ENCODE measurements at regions not wholly inside any gene's neighbourhood (a gene's known extent, or its start where the extent isn't known, plus 50 kb on each side); places are given as distances from the start of the nearest gene placed in this dataset.

DNA sequence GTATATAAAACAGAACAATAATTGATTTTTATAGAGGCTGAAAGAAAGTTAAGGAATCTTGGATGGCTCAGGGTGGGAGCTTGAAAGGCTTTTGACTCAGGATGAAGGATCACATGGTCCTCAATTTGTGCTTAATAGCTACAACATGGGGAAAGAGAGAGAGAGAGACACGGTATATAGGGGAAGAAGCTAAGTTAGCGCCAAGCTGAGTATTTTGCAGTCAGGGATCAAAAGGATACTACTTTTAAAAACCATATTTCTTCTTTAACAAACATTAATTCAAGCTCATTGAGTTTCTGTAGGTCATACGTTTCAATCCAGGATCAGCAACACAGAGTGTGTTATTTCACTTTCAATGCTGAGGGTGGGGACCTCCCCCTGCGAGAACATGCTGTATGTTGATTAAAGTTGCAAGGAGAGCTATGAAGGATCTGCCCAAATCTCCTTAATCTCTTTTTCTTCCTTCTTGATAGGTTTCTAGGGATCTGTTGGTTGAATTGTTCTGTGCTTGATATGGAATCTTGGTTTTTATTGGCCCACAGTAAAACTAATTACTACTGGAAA lies 133.1 kb upstream of the NUDT4 start:
- Histone ChIP-seq H3K4me1 (ENCODE audit: control insufficient read depth, insufficient read depth, low read length) (no peaks in the 10 kb centered on the region), H3K9me3 (ENCODE audit: control insufficient read depth, insufficient read depth, low read length) (no peaks in the 10 kb centered on the region), H3K27ac (ENCODE audit: low read length) (no peak overlapping the region), H3K36me3 (ENCODE audit: control insufficient read depth, insufficient read depth, low read length) (no peaks in the 10 kb centered on the region), H3K27me3 (ENCODE audit: control insufficient read depth, insufficient read depth, low read length) (no peaks in the 10 kb centered on the region), H3K4me3 (ENCODE audit: low read length) (no peak overlapping the region)
- WGBS (ENCODE audit: insufficient coverage, insufficient read length): no CpG with 5 or more reads among the region's 4 CpGs
- no peak for DNase-seq (ENCODE audit: low read depth, low spot score)

DNA sequence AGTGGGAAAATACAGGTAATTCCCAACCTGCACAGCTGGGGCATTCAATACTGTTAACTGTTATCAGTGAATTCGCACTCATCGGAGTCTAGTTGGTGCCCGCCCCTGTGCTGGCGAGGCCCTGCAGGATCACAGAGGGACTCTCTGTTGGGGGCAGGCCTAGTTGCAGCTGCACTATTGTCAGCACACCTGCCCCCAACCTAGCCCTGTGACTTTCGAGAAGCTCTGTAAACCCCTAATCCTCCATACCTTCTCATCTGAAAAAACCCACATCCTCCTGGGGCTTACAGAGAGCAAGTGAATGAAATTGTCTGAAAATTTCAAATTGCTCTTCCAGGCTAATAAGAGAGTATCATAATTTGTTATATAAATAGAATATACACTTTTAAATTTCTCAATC lies 132.2 kb upstream of the NUDT4 start:
- no peaks in the 10 kb centered on the region for H3K9me3 ChIP-seq (ENCODE audit: control insufficient read depth, insufficient read depth, low read length)
- H3K27me3 ChIP-seq (ENCODE audit: control insufficient read depth, insufficient read depth, low read length): no peaks in the 10 kb centered on the region
- no peaks in the 10 kb centered on the region for H3K36me3 ChIP-seq (ENCODE audit: control insufficient read depth, insufficient read depth, low read length)
- no CpG with 5 or more reads among the region's 5 CpGs for WGBS (ENCODE audit: insufficient coverage, insufficient read length)
- no peak overlapping the region for H3K27ac ChIP-seq (ENCODE audit: low read length)
- H3K4me1 ChIP-seq (ENCODE audit: control insufficient read depth, insufficient read depth, low read length): no peaks in the 10 kb centered on the region
- no peak for DNase-seq (ENCODE audit: low read depth, low spot score)
- H3K4me3 ChIP-seq (ENCODE audit: low read length): no peak overlapping the region

DNA sequence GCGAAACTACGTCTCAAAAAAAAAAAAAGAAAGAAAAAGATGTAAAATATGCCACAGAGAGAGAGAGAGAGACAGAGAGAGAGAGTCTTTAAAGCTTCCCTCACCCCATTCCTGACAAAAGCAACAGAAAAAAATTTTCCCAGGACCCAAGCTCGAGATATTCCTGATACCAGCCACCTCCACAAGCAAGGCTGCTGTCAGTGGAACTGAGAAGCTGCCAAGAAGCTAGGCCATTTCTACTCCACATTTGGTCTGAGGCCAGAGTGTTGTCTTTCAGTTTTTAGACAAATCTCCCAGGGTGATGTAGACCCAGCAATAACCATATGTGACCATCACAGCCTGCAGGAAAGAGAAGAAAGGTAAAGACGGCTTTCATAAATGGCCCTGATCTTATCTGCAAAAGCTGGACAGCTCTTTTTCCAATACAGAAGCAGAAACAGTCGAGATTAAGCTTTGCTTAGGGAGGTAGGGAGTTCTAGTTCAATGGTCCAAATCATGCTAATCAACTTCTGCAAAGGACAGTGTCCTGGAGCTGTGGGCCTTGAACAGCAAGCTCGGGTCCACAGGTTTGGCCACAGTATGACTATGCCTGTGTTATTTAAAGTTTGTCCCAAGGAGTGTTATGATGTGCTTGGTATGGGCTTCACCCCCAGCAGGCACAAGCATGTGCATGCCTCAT lies 130.3 kb upstream of the NUDT4 start:
- DNase-seq (ENCODE audit: low read depth, low spot score): no peak
- WGBS (ENCODE audit: insufficient coverage, insufficient read length): no CpG with 5 or more reads among the region's 6 CpGs

DNA sequence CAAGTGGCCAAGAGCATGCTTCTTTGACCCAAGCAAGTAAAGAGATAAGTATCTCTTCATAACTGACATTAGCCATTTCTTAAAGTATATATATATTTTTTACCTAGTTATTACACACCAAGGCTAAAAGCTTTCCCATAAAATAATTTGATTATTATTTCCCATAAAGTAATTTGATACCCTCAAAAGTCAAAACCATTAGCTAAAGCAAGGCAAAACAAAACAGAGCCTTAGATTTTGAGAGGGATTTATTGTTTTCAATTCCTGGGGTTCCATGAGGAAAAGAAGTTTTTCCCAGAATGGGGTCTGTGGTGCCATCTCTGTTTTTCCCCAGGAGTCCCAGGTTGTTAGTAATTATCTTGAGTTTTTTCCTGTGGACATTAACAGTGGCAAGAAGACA lies 125.5 kb upstream of the NUDT4 start:
- Histone ChIP-seq H3K9me3 (ENCODE audit: control insufficient read depth, insufficient read depth, low read length) (peaks cover 3% of the 10 kb centered on the region), H3K27ac (ENCODE audit: low read length) (no peak overlapping the region), H3K4me1 (ENCODE audit: control insufficient read depth, insufficient read depth, low read length) (no peaks in the 10 kb centered on the region), H3K36me3 (ENCODE audit: control insufficient read depth, insufficient read depth, low read length) (no peaks in the 10 kb centered on the region), H3K4me3 (ENCODE audit: low read length) (no peak overlapping the region), H3K27me3 (ENCODE audit: control insufficient read depth, insufficient read depth, low read length) (no peaks in the 10 kb centered on the region)
- DNase-seq (ENCODE audit: low read depth, low spot score): no peak

More for the DNA sequence above, 130.3 kb upstream of the NUDT4 start:
- Histone ChIP-seq H3K9me3 (ENCODE audit: control insufficient read depth, insufficient read depth, low read length) (no peaks in the 10 kb centered on the region), H3K36me3 (ENCODE audit: control insufficient read depth, insufficient read depth, low read length) (no peaks in the 10 kb centered on the region), H3K27ac (ENCODE audit: low read length) (no peak overlapping the region), H3K27me3 (ENCODE audit: control insufficient read depth, insufficient read depth, low read length) (no peaks in the 10 kb centered on the region), H3K4me1 (ENCODE audit: control insufficient read depth, insufficient read depth, low read length) (no peaks in the 10 kb centered on the region), H3K4me3 (ENCODE audit: low read length) (no peak overlapping the region)

DNA sequence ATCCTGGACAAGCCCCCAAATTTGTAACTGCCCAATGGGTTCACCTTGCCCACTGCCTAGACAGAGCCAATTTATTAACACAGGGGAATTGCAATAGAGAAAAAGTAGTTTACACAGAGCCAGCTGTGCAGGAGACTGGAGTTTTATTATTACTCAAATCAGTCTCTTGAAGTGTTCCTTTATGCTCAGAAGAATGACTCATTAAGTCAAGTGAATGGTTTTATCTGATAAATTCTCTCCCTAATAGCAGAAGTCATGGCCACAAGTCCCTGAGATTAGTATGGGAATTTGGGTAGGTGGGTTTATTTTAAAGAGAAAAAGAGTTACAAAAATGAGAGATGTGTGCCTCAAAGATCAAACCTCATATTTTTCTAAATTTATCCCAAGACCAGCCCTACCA lies 122.8 kb upstream of the NUDT4 start:
- DNase-seq (ENCODE audit: low read depth, low spot score): no peak
- no peak overlapping the region for H3K27ac ChIP-seq (ENCODE audit: low read length)
- H3K9me3 ChIP-seq (ENCODE audit: control insufficient read depth, insufficient read depth, low read length): peaks cover 3% of the 10 kb centered on the region
- H3K27me3 ChIP-seq (ENCODE audit: control insufficient read depth, insufficient read depth, low read length): no peaks in the 10 kb centered on the region
- no peak overlapping the region for H3K4me3 ChIP-seq (ENCODE audit: low read length)
- 0 out of 2 replicates have a peak, but pooled peaks cover 2% of the 10 kb centered on the region for H3K4me1 ChIP-seq (ENCODE audit: control insufficient read depth, insufficient read depth, low read length)
- no peaks in the 10 kb centered on the region for H3K36me3 ChIP-seq (ENCODE audit: control insufficient read depth, insufficient read depth, low read length)

DNA sequence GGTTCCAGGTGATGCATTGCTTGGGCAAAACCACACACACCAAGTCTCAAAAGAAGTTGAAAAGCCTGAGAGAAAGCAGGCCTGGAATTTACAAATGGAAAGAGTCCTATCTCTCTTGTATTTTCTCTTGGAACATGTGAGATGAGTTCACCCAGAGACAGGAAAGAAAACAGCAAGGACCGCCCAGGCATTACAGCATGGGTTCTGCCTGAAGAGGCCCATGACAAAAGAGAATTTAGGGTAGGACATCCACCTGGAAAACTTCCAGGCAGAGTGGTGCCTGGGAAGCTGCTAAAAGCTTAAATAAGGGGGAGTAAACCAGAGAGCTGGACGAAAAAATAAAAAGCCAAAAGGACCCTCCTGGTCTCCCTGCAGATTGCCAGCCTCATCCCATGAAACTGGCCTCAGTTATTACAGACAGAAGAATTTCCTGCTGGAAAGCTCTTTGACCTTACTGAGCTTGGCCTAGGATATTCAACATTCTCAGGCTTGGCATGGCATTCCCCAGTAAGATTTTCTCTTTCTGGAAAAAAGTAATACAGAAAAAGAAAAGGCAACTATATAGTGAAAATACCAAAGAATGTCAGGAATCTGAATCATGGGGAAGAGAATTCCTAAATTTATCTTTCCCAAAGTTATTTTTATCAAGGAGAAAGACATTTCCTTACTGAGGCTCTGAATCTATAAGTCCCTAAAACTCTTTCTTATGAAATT lies 121.3 kb upstream of the NUDT4 start:
- H3K27ac ChIP-seq (ENCODE audit: low read length): no peak overlapping the region
- DNase-seq (ENCODE audit: low read depth, low spot score): no peak
- WGBS (ENCODE audit: insufficient coverage, insufficient read length): no CpG with 5 or more reads among the region's 2 CpGs

DNA sequence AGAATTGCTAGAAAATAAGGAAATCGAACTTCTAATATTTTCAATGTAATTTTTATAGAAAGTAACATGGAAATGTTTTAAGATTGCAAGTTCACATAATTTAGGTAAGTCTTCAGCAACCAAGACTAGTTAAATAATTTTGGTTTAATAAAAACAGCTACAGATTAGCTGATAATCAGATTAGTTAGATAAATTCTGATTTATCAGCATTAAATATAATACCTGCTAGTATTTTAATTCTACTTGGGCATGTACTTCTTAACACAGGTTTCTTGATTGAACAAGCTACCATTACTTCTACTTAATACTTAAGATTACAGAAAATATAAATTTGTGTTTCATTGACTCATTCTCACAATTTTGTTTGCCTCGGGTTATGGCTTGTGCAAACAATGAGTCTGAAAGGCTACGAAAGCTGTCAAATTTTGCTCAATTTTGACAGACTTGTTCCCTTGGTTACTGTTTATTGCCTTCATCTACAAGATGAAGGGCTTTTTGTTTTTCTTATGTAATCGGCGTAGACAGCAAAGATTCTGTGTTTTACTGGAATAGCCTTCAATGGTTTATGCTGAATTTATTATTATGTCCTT lies 116.1 kb upstream of the NUDT4 start:
- 100% methylated on average over 1 of the region's 5 CpGs for WGBS (ENCODE audit: insufficient coverage, insufficient read length)
- H3K4me1 ChIP-seq (ENCODE audit: control insufficient read depth, insufficient read depth, low read length): 0 out of 2 replicates have a peak, but pooled peaks cover 2% of the 10 kb centered on the region
- no peaks in the 10 kb centered on the region for H3K9me3 ChIP-seq (ENCODE audit: control insufficient read depth, insufficient read depth, low read length)
- H3K4me3 ChIP-seq (ENCODE audit: low read length): no peak overlapping the region
- H3K27me3 ChIP-seq (ENCODE audit: control insufficient read depth, insufficient read depth, low read length): no peaks in the 10 kb centered on the region
- H3K27ac ChIP-seq (ENCODE audit: low read length): no peak overlapping the region
- H3K36me3 ChIP-seq (ENCODE audit: control insufficient read depth, insufficient read depth, low read length): no peaks in the 10 kb centered on the region
- no peak for DNase-seq (ENCODE audit: low read depth, low spot score)

More for the DNA sequence above, 121.3 kb upstream of the NUDT4 start:
- no peaks in the 10 kb centered on the region for H3K27me3 ChIP-seq (ENCODE audit: control insufficient read depth, insufficient read depth, low read length)
- no peaks in the 10 kb centered on the region for H3K36me3 ChIP-seq (ENCODE audit: control insufficient read depth, insufficient read depth, low read length)
- H3K4me1 ChIP-seq (ENCODE audit: control insufficient read depth, insufficient read depth, low read length): 0 out of 2 replicates have a peak, but pooled peaks cover 2% of the 10 kb centered on the region
- H3K4me3 ChIP-seq (ENCODE audit: low read length): no peak overlapping the region
- peaks cover 3% of the 10 kb centered on the region for H3K9me3 ChIP-seq (ENCODE audit: control insufficient read depth, insufficient read depth, low read length)

DNA sequence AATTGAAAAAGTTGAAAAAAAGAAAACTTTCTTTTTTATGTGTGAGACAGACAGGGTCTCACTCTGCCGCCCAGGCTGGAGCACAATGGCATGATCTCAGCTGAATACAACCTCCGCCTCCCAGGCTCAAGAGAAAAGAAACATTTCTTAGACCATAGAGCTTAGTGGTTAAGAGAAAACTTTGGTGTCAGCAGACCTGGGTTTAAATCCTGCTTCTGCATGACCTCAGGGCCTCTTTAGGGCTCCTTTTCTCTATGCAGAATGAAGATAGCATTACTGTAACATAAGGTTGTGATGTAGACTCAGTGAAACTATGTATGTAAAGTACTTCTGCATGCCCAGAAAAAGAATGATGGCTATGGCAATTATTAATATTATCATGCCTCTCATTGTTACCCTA lies 104.7 kb upstream of the NUDT4 start:
- Histone ChIP-seq H3K4me3 (ENCODE audit: low read length) (no peak overlapping the region), H3K9me3 (ENCODE audit: control insufficient read depth, insufficient read depth, low read length) (no peaks in the 10 kb centered on the region), H3K27ac (ENCODE audit: low read length) (no peak overlapping the region), H3K4me1 (ENCODE audit: control insufficient read depth, insufficient read depth, low read length) (no peaks in the 10 kb centered on the region), H3K36me3 (ENCODE audit: control insufficient read depth, insufficient read depth, low read length) (no peaks in the 10 kb centered on the region), H3K27me3 (ENCODE audit: control insufficient read depth, insufficient read depth, low read length) (no peaks in the 10 kb centered on the region)
- no CpG with 5 or more reads among the region's 2 CpGs for whole genome bisulfite sequencing (ENCODE audit: insufficient coverage, insufficient read length)
- no peak for DNase-seq (ENCODE audit: low read depth, low spot score)

DNA sequence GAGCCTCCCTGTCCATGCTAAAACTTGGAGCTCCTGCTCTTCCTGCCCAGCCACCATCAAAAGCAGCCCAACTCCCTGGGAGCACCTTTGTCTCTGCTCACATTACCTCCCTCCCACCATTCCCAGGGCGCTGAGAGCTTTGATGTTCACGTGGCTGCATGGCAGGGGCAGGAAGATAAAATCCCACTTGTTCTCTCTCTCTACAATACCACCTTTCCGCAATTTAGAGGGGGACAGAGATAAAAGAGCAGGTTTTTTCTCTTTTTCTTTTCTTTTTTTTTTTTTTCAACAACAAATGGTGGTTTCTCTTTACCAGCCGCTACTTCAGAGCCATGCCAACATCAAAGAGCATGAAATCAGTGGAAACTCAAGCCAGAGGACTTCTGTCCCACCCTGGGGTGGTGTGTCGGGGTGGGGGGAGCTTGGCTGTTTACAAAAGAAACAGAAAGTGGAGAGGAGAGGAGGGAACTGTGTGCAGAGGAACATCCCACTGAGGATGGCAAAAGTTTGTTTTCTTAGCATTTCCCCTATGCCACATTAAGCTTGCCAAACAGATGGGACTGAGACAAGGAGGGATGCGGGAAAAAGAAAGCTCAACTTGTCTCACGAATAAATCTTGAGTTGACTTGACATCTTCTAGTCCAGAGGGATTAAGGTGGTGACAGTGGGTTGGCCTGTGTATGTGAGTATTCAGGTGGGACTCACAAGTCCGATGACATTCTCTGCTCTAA lies 103.7 kb upstream of the NUDT4 start:
- Histone ChIP-seq H3K36me3 (ENCODE audit: control insufficient read depth, insufficient read depth, low read length) (no peaks in the 10 kb centered on the region), H3K4me1 (ENCODE audit: control insufficient read depth, insufficient read depth, low read length) (no peaks in the 10 kb centered on the region), H3K27me3 (ENCODE audit: control insufficient read depth, insufficient read depth, low read length) (no peaks in the 10 kb centered on the region), H3K9me3 (ENCODE audit: control insufficient read depth, insufficient read depth, low read length) (no peaks in the 10 kb centered on the region), H3K4me3 (ENCODE audit: low read length) (no peak overlapping the region), H3K27ac (ENCODE audit: low read length) (no peak overlapping the region)
- DNase-seq (ENCODE audit: low read depth, low spot score): no peak
- WGBS (ENCODE audit: insufficient coverage, insufficient read length): no CpG with 5 or more reads among the region's 8 CpGs

DNA sequence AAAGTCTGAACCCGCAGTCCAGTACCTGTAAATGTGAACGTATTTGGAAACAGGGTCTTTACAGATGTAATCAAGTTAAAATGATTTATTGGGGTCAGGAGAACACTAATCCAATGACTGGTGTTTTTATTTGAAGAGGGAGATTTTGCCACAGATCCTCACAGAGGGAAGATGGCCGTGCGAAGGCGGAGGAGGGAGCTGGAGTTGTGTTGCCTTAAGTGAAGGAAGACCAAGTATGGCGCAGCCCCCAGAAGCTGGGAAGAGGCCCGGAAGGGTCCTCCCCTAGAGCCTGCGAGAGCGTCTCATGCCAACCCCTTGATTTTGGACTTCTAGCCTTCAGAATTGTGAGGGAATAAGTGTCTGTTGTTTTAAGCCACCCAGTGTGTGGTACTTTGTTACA lies 102.8 kb upstream of the NUDT4 start:
- Histone ChIP-seq H3K9me3 (ENCODE audit: control insufficient read depth, insufficient read depth, low read length) (no peaks in the 10 kb centered on the region), H3K4me1 (ENCODE audit: control insufficient read depth, insufficient read depth, low read length) (no peaks in the 10 kb centered on the region), H3K4me3 (ENCODE audit: low read length) (no peak overlapping the region), H3K36me3 (ENCODE audit: control insufficient read depth, insufficient read depth, low read length) (no peaks in the 10 kb centered on the region), H3K27me3 (ENCODE audit: control insufficient read depth, insufficient read depth, low read length) (no peaks in the 10 kb centered on the region), H3K27ac (ENCODE audit: low read length) (no peak overlapping the region)
- DNase-seq (ENCODE audit: low read depth, low spot score): no peak
- WGBS (ENCODE audit: insufficient coverage, insufficient read length): no CpG with 5 or more reads among the region's 9 CpGs

Data from iPS DF 6.9 (cell line).